Activated CD8-positive, alpha-beta memory T cell treated with anti-CD3 and anti-CD28 coated beads for 48 hours (primary cell): ENCODE measurements at regions not wholly inside any gene's neighbourhood (a gene's known extent, or its start where the extent isn't known, plus 50 kb on each side); places are given as distances from the start of the nearest gene placed in this dataset.
"Not testable (repeated sequence)": the region's sequence is repeated elsewhere in the genome, so short reads cannot be mapped to it uniquely, and the experiment has no call there.

Experiments used
- DNase-seq, 3 experiments: peaks; one replicate each; pipeline ENCODE4 v3.0.0-alpha.2; 2020; ENCODE audit warnings: low read depth in 2 of 3, low spot score in 2 of 3

GRCh38 chr6:106748547-106749207 lies 119.3 kb downstream of the QRSL1 start:
- no peak for DNase-seq

- no peak for DNase-seq
Measured at GRCh38 chr6:106747139-106747538, 117.8 kb downstream of the QRSL1 start.

- no peak for DNase-seq
Measured at GRCh38 chr6:106746652-106747051, 117.3 kb downstream of the QRSL1 start.

GRCh38 chr6:106745824-106746582 lies 116.6 kb downstream of the QRSL1 start:
- no peak for DNase-seq

GRCh38 chr6:106745197-106745770 lies 115.9 kb downstream of the QRSL1 start:
- DNase-seq: no peak

GRCh38 chr6:106744781-106745180 lies 115.4 kb downstream of the QRSL1 start:
- DNase-seq: no peak

GRCh38 chr6:106744029-106744428 lies 114.7 kb downstream of the QRSL1 start:
- not testable (repeated sequence) for DNase-seq

GRCh38 chr6:106743612-106744011 lies 114.2 kb downstream of the QRSL1 start:
- DNase-seq: no peak

GRCh38 chr6:106740287-106740686 lies 110.9 kb downstream of the QRSL1 start:
- DNase-seq: no peak

GRCh38 chr6:106739387-106739786 lies 110.0 kb downstream of the QRSL1 start:
- DNase-seq: no peak

GRCh38 chr6:106736502-106736901 lies 107.1 kb downstream of the QRSL1 start:
- no peak for DNase-seq

- DNase-seq: no peak
Measured at GRCh38 chr6:106735828-106736227, 106.5 kb downstream of the QRSL1 start.

- DNase-seq: no peak
Measured at GRCh38 chr6:106735136-106735633, 105.8 kb downstream of the QRSL1 start.

- no peak for DNase-seq
Measured at GRCh38 chr6:106733386-106733785, 104.0 kb downstream of the QRSL1 start.

GRCh38 chr6:106732376-106732940 lies 103.1 kb downstream of the QRSL1 start:
- DNase-seq: no peak

GRCh38 chr6:106731843-106732160 lies 102.4 kb downstream of the QRSL1 start:
- DNase-seq: no peak

- no peak for DNase-seq
Measured at GRCh38 chr6:106731144-106731842, 101.9 kb downstream of the QRSL1 start.

- DNase-seq: no peak
Measured at GRCh38 chr6:106730718-106731117, 101.3 kb downstream of the QRSL1 start.

- no peak for DNase-seq
Measured at GRCh38 chr6:106730264-106730663, 100.9 kb downstream of the QRSL1 start.

- DNase-seq: no peak
Measured at GRCh38 chr6:106729841-106730240, 100.5 kb downstream of the QRSL1 start.

GRCh38 chr6:106728296-106728870 lies 99.0 kb downstream of the QRSL1 start:
- no peak for DNase-seq
